NCI-H526 (cell line): ENCODE measurements at regions not wholly inside any gene's neighbourhood (a gene's known extent, or its start where the extent isn't known, plus 50 kb on each side); places are given as distances from the start of the nearest gene placed in this dataset.

Source experiments
- DNase-seq, 2 experiments: peaks; one replicate each; lab custom pipeline; 2025; lab: John Stamatoyannopoulos, UW

DNA sequence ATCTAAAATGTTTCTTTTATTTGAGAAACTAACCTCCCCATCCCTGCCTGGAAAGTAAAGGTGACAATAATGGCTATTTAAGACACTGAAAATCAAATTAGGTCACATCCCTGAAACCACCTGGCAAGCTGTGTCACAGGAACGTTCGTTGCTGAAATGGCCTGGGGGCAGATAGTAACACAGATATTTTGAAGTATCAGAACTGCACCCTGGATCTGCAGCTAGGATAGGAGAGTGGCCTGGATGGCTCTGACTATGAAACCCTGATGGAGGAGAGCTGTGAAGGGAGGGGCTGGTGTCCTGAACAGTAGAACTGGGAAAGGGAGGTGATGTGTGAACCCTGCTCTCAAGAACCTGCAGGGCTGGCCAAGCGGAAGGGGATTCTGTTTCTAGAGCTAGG is 648.3 kb upstream of the CFAP20DC start:
- DNase-seq, result peak in 1 of 2 experiments; percentile 5

DNA sequence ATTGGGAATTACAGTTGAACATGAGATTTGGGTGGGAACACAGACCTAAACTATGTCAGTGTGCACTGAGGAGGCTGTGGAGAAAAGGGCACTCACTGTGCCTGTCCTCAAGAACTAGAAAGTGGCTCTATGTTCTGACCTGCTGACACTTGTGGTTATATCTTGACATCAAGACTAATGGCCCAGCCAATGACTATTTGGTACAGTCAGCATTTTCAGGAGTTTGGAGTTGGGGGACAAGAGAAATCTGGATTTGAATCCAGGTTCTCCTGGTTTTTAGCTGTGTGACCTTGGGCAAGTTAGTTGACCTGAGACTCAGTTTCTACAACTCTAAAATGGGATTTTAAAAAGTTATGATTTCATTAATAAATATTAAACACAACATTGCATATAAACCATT is 647.0 kb upstream of the CFAP20DC start:
- no peak for DNase-seq

- DNase-seq, result no peak
Observed at GRCh38 chr3:59695860-59696259, 646.0 kb upstream of the CFAP20DC start.

GRCh38 chr3:59692117-59692516 is 642.3 kb upstream of the CFAP20DC start:
- DNase-seq, result no peak

GRCh38 chr3:59690886-59691285 is 641.1 kb upstream of the CFAP20DC start:
- DNase-seq, result no peak

GRCh38 chr3:59688636-59689035 is 638.8 kb upstream of the CFAP20DC start:
- no peak for DNase-seq

- DNase-seq, result no peak
Observed at GRCh38 chr3:59685432-59685831, 635.6 kb upstream of the CFAP20DC start.

- DNase-seq, result no peak
Observed at GRCh38 chr3:59684766-59685165, 634.9 kb upstream of the CFAP20DC start.

DNA sequence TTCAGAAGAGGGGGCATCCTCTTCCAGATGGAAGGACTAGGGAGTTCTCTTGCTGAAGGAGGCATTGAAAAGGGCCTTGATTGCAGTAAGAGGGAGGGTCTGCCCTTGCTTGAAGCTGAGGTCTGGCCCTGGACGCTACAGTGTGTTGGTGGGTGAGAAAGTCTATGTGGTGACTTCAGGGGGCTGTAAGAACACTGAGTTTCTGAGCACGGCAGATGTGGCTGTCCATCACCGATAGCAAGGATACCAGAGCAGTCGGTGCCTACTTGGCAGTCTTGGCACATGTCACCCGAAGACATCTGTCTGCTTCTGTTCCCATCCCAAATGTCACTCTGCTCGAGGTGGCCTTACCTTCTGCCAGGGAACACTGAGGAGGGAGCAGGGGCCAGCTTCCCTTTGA is 631.1 kb upstream of the CFAP20DC start:
- no peak for DNase-seq

DNA sequence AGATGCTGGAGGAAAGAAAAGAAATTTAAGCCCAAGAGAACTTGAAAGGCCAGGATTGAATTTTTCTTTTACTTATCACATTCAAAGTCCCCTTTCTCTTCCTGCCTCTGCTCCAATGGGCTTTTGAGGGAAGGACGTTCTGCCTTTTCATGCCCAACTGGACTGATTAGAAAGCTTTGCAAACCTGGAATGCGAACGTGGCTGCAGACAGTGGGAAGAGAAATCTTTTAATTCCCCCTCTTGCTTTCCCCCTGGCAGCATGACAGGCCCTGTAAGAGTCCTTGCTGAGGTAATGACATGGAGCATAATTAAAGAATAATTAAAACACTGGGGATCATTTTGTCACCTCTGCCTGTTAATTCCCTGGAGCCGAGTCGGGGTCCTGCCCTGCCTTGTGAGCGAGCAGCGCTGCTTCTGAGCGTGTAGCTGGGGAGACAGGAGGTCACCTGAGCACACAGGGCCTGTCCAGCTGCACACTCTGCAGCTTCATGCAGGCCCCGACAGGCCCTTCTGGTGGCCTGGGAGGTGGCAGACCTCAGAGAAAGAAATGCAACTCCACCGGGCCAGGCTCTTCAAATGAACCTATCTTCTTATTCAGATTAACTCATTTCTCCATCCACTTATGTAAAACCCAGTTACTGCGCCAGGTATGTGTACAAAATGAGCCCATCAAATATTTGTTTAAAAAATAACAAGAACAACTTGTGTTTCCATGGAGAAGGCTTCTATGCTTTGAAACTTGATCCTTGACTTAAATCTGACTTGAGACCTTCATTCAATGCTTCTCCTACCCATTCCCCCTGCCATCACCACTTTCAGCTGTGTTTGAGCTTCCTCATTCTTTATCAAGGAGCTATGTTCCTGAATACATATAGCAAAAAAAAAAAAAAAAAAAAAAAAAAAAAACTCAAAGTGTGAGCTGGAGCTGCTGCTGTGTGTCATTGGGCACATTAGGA is 628.2 kb upstream of the CFAP20DC start:
- DNase-seq, result peak in 1 of 2 experiments; percentile 4

DNA sequence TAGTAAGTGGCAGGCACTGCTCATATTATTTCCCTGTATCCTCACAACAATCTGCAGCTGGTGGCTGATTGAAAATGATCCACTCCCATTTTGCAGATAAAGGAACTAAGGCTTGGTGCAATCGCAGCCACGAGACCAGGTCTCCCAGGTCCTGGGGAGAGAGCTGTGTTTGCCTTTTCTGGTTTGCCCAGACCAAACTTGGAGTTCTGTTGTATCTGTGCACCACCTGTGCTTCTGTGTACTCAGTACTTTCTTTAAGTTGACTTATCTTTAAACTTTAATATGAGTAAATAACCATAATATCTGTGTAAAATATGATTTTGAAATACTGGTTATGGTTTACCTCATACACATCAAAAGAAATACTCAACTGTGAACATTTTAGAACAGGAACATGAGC is 625.7 kb upstream of the CFAP20DC start:
- no peak for DNase-seq

GRCh38 chr3:59663076-59663850 is 613.4 kb upstream of the CFAP20DC start:
- no peak for DNase-seq

DNA sequence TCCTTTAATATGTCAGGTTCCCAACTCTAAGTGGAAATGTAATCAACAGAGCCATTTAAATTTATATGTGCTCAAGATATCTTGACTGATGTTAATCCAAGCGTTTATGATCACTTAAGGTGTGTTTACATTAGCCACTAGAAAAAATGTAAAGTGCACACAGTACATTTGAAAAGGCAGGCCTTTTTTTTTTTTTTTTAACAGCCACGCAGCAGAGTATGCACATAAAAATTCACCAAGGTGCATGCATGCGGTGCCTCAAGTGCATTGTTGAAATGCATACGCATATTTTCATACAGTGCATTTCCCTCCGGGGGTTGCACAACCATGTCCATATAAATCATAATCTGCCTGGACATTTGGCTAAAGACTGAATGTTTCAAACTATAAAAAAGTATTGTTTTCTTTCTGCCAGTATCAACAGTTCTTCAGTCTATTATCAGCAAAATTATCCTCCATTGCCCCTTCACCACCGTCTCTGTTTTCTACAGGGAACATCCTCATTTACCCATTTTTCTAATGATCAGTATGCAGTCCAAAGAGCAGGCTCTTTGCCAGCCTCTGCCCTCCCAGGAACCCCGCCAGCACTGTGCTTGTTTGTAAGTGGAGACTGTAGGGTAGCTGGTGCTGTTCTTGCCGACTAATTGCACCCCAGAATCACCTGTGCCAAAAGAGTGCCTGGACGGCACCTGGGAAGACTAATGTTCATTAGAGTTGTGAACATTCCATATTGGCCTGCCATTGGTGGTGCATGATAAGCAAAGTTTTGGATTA is 611.2 kb upstream of the CFAP20DC start:
- no peak for DNase-seq

DNA sequence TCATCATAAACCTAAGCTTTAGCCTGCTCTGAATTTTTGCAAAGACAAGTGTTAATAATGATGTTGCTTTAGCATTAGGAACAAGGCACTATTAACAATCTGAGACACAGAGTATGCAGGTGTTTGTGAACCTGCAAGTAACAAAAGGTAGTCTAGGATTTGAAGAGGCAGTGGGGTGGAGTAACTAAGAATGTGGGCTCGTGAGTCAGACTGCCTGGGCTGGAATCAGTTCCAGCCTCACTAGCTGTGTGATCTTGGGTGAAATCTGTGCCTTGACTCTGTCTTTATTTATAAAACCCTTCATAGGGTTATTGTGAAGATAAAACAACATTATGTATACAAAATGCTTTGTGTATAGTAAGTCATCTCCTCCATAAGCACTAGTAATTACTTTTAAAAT is 610.6 kb upstream of the CFAP20DC start:
- DNase-seq, result no peak

- DNase-seq, result no peak
Observed at GRCh38 chr3:59659755-59660154, 609.9 kb upstream of the CFAP20DC start.

DNA sequence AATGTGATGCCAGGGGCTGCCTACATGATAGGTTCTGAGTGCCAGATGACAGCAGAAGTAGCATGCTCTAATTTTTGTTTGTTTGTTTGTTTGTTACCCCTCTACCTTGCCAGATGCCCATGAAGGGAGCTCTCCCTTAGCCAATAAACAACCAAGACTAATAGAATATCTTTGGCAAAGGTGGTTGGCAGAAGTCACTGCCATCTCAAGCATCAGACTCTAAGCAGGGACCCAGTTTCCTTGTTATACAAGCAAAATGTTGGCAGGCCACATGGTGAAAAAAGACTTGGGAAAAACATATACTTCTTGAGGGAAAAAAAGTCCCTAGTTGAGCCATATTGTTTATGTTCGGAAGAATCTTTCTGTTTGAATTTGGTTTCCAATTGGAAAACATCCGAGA is 609.0 kb upstream of the CFAP20DC start:
- no peak for DNase-seq

- DNase-seq, result no peak
Observed at GRCh38 chr3:59658274-59658673, 608.4 kb upstream of the CFAP20DC start.

DNA sequence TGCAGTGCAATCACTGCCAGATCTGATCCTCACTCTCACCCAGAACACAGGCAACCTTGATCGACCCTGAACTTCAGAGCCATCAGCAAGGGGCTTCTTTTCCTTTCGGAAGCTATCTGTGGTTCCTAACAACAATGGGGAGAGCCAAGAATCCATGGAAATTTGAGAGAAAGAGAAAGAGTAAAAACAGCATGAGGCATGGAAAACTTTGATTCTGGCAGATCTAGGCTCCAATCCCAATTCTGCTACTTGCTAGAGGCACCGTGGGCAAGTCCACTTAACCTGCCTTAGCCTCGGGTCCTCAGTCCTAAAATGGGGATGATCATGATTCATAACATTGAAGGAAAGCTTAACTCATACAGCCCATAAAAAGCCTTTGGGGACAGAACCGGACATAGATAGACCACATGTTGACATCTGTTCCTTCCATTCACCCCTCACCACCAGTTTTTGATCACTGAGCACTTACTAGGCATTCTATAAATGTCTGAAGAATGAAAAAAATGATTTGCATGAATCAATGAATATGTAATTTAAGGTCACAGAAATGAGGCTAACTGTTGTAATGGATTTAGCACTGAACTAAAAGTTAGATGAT is 605.7 kb upstream of the CFAP20DC start:
- peak in 1 of 2 experiments; percentile 1 for DNase-seq

- DNase-seq, result no peak
Observed at GRCh38 chr3:59654480-59655417, 604.9 kb upstream of the CFAP20DC start.

GRCh38 chr3:59654123-59654479 is 604.3 kb upstream of the CFAP20DC start:
- no peak for DNase-seq
